Left ventricle myocardium inferior (tissue), 1 donor: ENCODE measurements at regions not wholly inside any gene's neighbourhood (a gene's known extent, or its start where the extent isn't known, plus 50 kb on each side); places are given as distances from the start of the nearest gene placed in this dataset.

Experiments used
- DNase-seq: peaks from one replicate; pipeline ENCODE4 v3.0.0-alpha.2; 2020
- H3K27ac ChIP-seq: fragments of 200-600 bp; replicated peaks from 2 replicates; pipeline ENCODE4 v1.8.0; 2021
- H3K27me3 ChIP-seq: fragments of 200-600 bp; 2 replicates; pipeline ENCODE4 v1.8.0; 2021; ENCODE audit warnings: low read depth
- H3K36me3 ChIP-seq: fragments of 200-600 bp; 2 replicates; pipeline ENCODE4 v1.8.0; 2021
- H3K4me1 ChIP-seq: fragments of 200-600 bp; 2 replicates; pipeline ENCODE4 v1.8.0; 2021
- H3K4me3 ChIP-seq: fragments of 200-600 bp; 2 replicates; pipeline ENCODE4 v1.8.0; 2021; ENCODE audit warnings: mild to moderate bottlenecking, moderate library complexity
- H3K9me3 ChIP-seq: fragments of 200-600 bp; replicated peaks from 2 replicates; pipeline ENCODE4 v1.8.0; 2021
- CTCF ChIP-seq: fragments of 200-600 bp; IDR thresholded peaks from 2 replicates; pipeline ENCODE4 v1.8.0; 2021; ENCODE audit warnings: antibody characterized with exemption, mild to moderate bottlenecking, borderline replicate concordance
- intact Hi-C: fragments of 100-400 bp; cut with micrococcal nuclease; formaldehyde crosslinking; loops from one replicate; pipeline ENCODE4 v1.11.0; 2022
- donor health status: DM: no; HTN: yes; CAD: no; lungs with severe emphysema.

GRCh38 chr4:66330125-66330524 is 659.8 kb upstream of the EPHA5 start:
- no peak overlapping the region for H3K4me3 ChIP-seq

DNA sequence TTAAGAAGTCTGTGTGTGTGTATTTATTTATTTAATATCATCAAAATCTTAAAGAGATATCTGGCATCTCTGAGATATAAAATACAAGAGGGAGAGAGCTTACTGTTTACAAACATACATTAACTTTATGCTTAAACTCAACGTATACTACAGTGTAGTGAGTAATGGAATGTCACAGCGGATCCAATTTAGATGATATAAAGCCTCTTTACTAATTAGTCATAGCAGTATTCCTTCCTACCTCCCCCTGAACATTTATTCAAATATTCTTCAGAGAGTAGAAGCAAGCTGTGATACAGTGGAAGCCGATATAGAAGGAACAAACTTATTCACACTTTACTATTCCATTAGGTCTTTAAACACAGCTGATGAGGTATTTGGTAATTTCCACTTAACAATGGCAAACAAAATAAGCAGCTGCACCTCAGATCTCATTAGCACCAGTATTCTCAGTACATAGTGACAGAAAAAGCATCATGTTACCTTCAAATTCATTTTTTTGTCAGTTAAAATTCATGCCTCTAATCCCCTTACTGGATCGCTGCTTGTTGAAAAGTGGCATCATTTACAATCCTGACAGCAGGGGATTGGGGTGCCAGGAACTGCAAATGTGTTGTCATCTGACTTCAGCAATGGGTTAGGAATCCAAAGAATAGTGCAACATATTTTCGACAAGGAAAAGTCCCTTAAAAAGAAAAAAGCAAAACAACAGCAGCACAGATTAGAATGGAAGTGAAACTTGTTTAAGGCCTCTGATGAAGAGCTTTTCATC is 658.7 kb upstream of the EPHA5 start:
- Histone ChIP-seq H3K27ac (no peak overlapping the region), H3K9me3 (no peaks in the 10 kb centered on the region), H3K36me3 (no peaks in the 10 kb centered on the region), H3K27me3 (no peaks in the 10 kb centered on the region), H3K4me3 (no peak overlapping the region), H3K4me1 (no peaks in the 10 kb centered on the region)
- DNase-seq = no peak
- TF ChIP-seq CTCF = no peak
- intact Hi-C loops = no loop called here

More at GRCh38 chr4:66330125-66330524, 659.8 kb upstream of the EPHA5 start:
- H3K9me3 ChIP-seq = no peaks in the 10 kb centered on the region
- H3K27me3 ChIP-seq = no peaks in the 10 kb centered on the region
- no peak for DNase-seq
- H3K4me1 ChIP-seq = no peaks in the 10 kb centered on the region
- TF ChIP-seq CTCF = no peak
- H3K27ac ChIP-seq = no peak overlapping the region
- intact Hi-C loops = no loop called here
- no peaks in the 10 kb centered on the region for H3K36me3 ChIP-seq

DNA sequence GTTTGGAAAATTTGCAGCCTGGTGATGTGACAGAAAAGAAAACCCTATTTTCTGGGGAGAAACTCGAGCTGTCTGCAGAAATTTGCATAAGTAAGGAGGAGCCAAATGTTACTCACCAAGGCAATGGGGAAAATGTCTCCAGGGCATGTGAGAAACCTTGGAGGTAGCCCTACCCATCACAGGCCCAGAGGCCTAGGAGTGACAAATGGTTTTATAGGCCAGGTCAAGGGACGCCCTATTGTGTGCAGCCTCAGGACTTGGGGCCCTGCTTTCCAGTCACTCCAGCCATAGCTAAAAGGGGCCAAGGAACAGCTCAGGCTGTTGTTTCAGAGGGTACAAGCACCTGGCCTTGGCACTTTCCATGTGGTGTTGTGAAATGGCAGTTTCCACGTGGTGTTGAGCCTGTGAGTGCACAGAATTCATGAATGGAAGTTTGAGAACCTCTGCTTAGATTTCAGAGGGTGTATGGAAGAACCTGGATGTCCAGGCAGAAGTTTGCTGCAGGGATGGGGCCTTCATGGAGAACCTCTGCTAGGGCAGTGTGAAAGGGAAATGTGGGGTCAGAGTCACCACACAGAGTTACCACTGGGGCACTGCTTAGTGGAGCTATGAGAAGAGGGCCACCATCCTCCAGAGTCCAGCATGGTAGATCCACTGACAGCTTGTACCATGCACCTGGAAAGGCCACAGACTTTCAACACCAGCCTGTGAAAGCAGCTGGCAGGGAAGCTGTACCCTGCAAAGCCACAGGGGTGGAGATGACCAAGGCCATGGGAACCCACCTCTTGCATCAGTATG is 637.6 kb upstream of the EPHA5 start:
- intact Hi-C loops = no loop called here
- H3K4me1 ChIP-seq = no peaks in the 10 kb centered on the region
- H3K27ac ChIP-seq = no peak overlapping the region
- H3K9me3 ChIP-seq = peaks cover 5% of the 10 kb centered on the region
- H3K36me3 ChIP-seq = no peaks in the 10 kb centered on the region
- DNase-seq = no peak
- no peak overlapping the region for H3K4me3 ChIP-seq
- no peaks in the 10 kb centered on the region for H3K27me3 ChIP-seq
- TF ChIP-seq CTCF = no peak

DNA sequence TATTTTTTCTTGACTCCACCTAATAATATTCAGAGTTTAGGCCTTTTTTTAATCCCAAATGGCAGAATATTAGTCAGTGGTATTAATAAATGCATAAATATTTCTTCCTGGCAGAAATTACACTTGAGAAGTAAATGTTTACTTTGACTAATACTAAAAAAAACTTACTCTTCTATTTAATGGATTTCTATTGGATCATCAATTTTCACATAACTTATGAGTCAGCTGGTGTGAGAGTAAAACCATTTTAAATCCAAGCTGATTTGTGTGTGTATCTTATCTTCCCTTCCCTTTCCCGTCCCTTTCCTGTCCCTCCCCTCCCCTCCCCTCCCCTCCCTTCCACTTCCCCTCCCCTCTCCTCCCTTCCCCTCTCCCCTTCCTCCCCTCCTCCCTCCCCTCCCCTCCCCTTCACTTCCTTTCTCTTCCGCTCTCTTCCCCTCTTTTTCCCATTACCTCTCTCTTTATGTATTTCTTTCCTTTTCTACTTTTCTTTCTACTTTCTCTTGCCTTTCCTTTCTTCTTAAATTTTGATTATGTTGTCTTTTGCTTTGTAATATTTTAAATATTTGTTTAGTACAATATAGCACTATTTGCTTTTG is 630.1 kb upstream of the EPHA5 start:
- intact Hi-C loops = no loop called here
- no peak for DNase-seq
- Histone ChIP-seq H3K27ac (no peak overlapping the region), H3K36me3 (no peaks in the 10 kb centered on the region), H3K27me3 (no peaks in the 10 kb centered on the region), H3K4me1 (no peaks in the 10 kb centered on the region), H3K4me3 (no peak overlapping the region), H3K9me3 (peaks cover 5% of the 10 kb centered on the region)
- no peak for TF ChIP-seq CTCF

- Histone ChIP-seq H3K36me3 (no peaks in the 10 kb centered on the region), H3K4me1 (no peaks in the 10 kb centered on the region), H3K27me3 (no peaks in the 10 kb centered on the region), H3K27ac (no peak overlapping the region), H3K9me3 (peaks cover 5% of the 10 kb centered on the region), H3K4me3 (no peak overlapping the region)
- no peak for DNase-seq
- intact Hi-C loops = no loop called here
- TF ChIP-seq CTCF = no peak
Measured at GRCh38 chr4:66298569-66298968, 628.3 kb upstream of the EPHA5 start.
